Astrocyte of the hippocampus (primary cell): ENCODE measurements at regions not wholly inside any gene's neighbourhood (a gene's known extent, or its start where the extent isn't known, plus 50 kb on each side); places are given as distances from the start of the nearest gene placed in this dataset.
"Not testable (repeated sequence)": the region's sequence is repeated elsewhere in the genome, so short reads cannot be mapped to it uniquely, and the experiment has no call there.

ENCODE experiments used
- DNase-seq: peaks from one replicate; pipeline ENCODE4 v3.0.0; 2011; ENCODE audit warnings: low read depth, low spot score

GRCh38 chr17:83192161-83192788 is 112.9 kb downstream of the METRNL start:
- peak; percentile 52 for DNase-seq

GRCh38 chr17:83192789-83193335 is 113.5 kb downstream of the METRNL start:
- not testable (repeated sequence) for DNase-seq

- DNase-seq = peak; percentile 37
These were observed 114.2 kb downstream of the METRNL start for GRCh38 chr17:83193336-83194185.

DNA sequence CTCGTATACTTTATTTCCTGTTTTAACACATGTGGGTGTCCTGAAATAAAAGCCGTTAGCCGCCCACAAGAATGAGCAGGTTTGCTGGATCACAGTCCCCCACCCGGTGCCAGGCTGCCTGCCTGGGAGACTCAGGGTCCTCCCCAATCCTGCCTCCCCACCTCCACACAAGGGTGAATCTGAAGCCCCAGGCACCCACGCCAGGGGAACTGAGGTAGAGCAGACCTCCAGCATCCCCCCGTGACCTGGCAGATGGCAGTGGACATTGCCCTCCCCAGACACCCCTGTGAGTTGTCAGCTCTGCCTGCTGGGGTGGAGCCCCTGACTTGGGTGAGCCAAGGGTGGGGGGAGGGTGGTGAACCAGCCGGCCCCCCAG is 114.8 kb downstream of the METRNL start:
- no peak for DNase-seq

DNA sequence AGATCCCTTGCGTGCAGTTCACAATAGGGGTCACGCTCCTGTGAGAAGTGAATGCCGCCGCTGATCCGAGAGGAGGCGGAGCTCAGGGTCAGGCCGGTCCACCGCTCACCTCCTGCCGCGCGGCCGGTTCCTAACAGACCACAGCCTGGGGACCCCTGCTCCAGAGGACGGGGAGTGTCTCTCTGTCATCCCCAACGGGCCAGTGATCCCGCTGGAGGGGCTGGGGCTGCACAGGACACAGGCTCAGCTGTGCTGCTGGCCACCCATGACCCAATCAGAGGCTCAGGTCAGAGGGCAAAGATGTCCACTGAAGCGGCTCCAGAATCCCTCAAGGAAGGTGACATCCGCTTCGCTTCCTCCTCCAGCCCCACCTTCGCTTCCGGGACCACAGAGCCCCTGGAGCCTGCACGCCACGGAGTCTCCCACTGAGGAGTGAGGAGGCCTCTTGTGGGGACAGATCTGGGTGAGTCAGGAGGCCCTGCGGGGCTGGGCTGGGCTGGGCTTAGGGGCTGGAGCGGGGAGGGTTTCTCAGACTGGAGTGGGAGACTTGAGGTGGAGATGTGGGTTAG is 115.4 kb downstream of the METRNL start:
- DNase-seq = peak; percentile 33

DNA sequence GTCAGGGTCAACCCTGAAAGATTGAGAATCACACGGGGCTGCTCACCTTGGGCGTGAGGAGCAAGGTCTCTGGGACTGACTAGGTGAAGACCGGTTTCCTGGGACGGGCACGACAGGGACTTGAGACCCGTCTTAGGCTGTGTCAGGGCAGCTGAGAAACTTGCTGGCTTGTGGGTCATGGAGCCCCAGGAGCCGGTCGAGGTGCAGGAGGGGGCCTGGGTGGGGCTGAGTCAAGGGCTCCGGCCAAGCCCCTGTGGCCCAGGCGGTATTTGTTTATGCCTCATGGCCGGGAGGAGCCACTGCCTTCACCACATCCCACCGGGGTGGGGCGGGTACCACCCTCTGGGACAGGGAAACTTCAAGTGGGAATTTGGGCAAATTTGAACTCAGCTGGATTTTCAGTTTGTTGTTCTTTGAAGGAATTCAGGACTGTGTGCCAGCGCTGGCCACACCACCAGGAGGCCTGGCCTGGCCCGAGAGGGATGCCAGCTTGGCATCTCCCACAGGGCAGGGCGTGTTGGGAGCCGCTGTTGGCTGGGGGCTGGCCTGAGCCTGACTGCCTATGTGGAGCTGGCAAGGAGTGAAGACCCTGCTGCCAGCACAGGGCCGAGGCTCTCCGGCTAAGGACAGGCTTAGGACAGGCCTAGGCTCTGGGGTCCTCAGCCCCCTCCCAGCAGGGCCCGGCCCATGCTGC is 116.1 kb downstream of the METRNL start:
- DNase-seq = peak; percentile 83

DNA sequence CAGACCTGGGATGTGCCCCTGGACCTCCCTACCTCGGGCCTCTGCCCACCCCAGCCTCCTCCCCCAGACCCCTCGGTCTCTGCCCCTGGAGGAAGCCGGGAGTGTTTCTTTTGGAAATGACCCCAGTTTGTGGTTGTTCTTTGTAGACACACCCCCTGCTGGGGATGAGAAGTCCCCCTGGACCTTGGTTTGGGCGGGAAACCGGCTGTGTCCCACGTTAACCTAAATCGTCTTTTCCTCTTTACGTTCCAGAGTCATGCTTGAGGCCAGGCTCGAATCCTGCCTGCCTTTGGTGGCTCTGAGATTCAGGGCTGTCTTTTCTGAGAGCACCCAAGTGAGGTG is 116.6 kb downstream of the METRNL start:
- DNase-seq = peak; percentile 76

DNA sequence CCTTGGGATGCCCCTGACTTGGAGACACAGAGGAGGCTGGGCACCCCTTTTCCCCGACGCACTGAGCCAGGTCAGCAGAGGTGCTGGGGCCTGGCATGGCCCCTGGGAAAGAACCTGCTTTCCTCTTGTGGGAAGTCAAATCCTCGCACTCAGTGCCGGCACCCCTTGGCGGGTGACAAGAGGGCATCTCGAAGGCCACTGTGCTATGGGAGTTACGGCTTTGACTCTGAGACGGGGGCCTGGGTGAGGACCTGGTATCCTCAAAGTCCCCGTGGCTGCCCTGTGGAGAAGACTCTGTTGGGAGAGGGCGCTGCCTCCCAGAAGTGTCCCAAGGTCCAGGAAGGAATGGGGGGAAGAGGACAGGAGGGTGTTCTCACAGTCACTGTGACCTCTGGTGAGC is 117.0 kb downstream of the METRNL start:
- no peak for DNase-seq

DNA sequence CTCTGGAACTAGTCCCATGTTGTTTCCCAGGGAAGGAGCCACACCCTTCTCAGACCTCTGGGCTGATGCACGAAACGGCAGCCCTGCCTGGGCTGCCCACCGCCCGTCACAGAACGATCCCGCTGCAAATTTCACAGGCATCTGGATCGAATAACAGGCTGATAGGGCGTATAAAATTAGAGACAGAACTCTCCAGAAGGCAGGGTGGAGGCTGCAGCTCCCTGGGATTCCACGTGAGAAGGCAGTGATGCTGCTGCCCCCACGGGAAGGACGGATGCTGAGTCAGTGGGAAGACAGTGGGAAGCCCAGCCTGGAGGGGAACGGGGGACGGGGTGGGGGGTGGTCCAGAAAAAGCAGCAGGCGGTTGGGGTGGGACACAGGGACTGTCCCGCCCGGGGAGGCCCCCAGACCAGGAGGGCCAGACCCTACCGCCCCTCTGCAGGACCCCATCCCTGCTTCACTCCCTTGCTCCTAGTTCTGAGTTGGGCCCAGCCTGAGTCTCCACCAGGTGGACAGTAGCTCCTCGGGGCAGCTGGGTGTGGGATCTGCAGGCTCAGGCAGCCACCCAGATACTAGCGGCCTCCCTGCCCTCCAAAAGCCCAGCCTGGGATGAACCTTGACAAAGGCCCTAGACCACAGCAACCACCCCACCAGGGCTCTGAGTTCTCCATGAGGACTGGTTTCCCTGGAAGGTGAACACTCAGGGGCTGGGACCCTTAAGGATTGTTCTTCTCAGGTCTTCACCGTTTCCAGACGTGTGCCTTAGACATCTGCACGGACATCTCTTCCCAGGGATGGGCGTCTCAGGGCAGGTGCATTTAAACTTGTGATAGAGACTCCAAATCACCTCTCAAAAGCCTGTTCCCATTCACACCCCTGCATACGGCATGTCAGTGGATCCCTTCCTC is 117.8 kb downstream of the METRNL start:
- peak; percentile 13 for DNase-seq

- no peak for DNase-seq
These were observed 119.2 kb downstream of the METRNL start for GRCh38 chr17:83198366-83199341.

DNA sequence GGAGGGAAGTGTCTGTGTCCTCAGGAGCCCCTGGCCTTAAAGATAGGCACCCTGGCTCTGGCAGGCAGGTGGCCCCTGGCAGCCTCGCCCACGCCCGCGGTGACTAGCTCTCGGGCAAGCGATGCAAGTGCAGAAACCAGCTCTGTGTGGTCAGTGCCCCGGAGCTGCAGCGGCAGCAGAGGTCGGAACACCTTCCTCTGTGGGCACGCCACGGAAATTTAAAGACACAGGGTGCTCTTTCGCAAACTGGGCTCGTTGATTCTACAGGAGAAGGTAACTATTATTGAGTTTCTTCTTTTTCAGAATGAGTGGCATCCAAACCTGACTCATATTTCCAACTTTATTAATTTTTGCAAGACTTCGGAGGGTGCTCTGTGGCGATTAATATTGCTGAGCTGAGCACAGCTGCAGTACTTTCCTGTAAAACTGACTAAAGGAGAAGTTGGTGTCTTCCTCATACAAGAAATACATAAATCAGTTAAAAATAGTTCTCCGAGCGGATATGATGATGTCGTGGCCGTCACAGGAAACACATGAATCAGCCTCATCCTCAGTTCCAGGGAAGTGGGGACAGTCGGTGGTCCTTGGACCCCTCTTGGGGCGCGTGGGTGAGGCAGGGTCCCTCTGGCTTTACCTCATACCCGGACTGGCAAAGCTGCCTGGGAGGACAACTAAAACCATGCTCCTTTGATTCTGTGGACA is 120.2 kb downstream of the METRNL start:
- DNase-seq = no peak

GRCh38 chr17:83200231-83200699 is 120.9 kb downstream of the METRNL start:
- no peak for DNase-seq

- DNase-seq = no peak
These were observed 121.3 kb downstream of the METRNL start for GRCh38 chr17:83200751-83201150.

DNA sequence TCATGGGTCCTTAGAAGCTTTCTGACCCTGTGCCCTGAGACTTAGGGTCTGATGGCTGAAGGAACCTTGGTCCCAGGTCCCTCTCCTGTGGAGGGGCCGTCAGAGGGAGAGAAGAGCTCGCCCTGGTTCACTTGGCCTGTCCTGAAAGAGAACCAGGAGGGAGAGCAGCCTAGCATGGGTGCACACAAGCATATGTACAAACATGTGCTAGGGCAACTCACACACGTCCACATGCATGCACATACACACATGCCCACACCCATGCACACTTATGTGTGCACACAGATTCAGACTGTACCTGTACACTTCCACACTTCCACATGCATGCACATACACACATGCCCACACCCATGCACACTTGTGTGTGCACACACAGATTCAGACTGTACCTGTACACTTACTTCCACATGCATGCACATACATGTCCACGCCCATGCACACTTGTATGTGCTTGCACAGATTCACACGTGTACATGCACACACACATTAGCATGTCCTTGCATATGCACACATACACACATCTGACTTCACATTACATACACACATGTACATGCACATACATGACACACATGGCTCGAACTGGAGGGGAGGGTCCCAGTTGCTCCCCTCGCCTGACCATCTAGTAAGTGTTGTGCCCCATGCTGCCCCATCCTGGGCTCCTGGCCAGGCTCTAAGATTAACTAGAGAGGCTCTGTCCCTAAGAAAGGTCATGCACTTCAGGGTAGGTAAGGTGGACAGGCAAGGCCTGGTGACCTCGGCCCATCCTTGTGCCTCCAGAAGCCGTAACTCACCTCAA is 122.0 kb downstream of the METRNL start:
- no peak for DNase-seq

- DNase-seq = no peak
These were observed 122.9 kb downstream of the METRNL start for GRCh38 chr17:83202002-83203000.

GRCh38 chr17:83203073-83203471 is 123.7 kb downstream of the METRNL start:
- DNase-seq = peak; percentile 34
